ENCODE measurements at regions not wholly inside any gene's neighbourhood (a gene's known extent, or its start where the extent isn't known, plus 50 kb on each side); places are given as distances from the start of the nearest gene placed in this dataset.

DNA sequence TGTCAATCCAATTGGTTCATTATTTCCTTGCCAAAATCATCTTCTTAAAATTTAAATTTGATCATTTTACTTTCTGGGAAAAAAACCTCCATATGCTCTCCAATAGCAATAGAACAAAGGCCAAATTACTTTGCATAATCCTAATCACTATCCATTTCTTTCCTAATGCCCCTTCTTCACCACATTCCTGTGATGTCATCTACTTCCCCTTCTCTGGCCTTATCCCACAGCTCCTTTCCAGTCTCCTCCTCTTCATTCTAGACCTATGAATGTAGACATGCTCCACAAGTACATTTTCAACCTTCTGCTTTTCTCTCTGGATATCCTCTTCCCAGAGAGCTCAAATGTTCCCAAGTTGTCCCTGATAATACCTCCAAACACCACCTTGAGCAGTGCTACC is 216.6 kb downstream of the MRPL39 start:
- Histone ChIP-seq H4K20me1 (no peaks in the 10 kb centered on the region), H3K4me1 (no peaks in the 10 kb centered on the region), H3K9ac (no peak overlapping the region), H3K9me3 (no peaks in the 10 kb centered on the region), H3K27me3 (no peaks in the 10 kb centered on the region), H3K27ac (no peak overlapping the region), H3K4me3 (no peak overlapping the region), H3K36me3 (no peaks in the 10 kb centered on the region), H3K4me2 (no peak overlapping the region)
- TF ChIP-seq Cebpa-rat (IDR thresholded peaks at IDR 0.05): no peak

DNA sequence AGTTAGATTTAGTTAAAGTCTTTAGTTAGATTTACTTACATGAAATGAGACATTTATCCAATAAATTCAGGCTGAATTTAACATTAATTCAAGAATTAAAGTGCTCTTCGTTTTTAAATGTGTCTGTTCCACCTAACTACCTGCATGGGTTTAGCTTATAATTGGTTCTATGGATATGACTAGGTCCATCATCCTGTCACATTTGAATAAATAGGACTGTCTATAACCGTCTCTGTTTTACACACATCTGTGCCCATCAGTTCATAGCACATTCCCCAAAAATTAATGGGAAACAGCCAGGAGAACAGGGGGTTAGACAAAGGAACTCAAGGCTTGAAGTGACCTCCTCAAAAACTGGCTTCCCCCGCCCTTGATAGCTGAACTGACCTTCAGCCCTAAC is 219.6 kb downstream of the MRPL39 start:
- H4K20me1 ChIP-seq: no peaks in the 10 kb centered on the region

DNA sequence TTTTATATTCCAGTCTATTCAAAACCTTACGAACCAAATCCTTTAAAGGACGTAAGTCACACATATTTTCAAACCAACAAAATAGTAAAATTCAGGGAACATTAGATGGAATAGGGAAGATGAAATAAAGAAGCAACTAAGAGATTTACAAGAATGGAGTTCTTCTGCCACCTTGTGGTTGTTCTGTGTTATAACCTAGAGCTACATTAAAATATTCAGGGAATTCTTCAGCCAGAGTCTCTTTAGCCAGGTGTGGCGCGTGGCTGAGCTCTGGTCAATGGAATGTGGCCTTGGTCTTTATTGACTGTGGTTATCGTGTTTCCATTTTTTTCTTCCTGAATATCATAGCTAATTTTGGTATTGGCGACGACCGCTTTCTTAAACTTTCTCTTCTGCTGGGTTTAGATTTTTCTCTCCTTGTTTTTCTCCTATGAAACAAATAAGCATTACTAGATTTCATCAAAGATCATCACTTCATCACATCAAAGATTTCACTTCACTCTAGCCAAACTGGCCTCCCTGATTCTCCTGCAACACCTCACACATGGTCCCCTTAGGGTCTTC is 221.3 kb downstream of the MRPL39 start:
- H3K27me3 ChIP-seq: no peaks in the 10 kb centered on the region
- no peaks in the 10 kb centered on the region for H3K36me3 ChIP-seq
- no peak overlapping the region for H3K4me2 ChIP-seq
- no peak overlapping the region for H3K9ac ChIP-seq
- H3K27ac ChIP-seq: no peak overlapping the region
- no peak for TF ChIP-seq Cebpa-rat (IDR thresholded peaks at IDR 0.05)
- H4K20me1 ChIP-seq: no peaks in the 10 kb centered on the region
- H3K4me1 ChIP-seq: no peaks in the 10 kb centered on the region
- no peak overlapping the region for H3K4me3 ChIP-seq
- H3K9me3 ChIP-seq: no peaks in the 10 kb centered on the region

More for the DNA sequence above, 219.6 kb downstream of the MRPL39 start:
- no peak for TF ChIP-seq Cebpa-rat (IDR thresholded peaks at IDR 0.05)
- no peak overlapping the region for H3K4me2 ChIP-seq
- no peaks in the 10 kb centered on the region for H3K36me3 ChIP-seq
- H3K27me3 ChIP-seq: no peaks in the 10 kb centered on the region
- no peak overlapping the region for H3K27ac ChIP-seq
- no peaks in the 10 kb centered on the region for H3K9me3 ChIP-seq
- no peaks in the 10 kb centered on the region for H3K4me1 ChIP-seq
- H3K9ac ChIP-seq: no peak overlapping the region
- H3K4me3 ChIP-seq: no peak overlapping the region

- no peak overlapping the region for H3K4me2 ChIP-seq
- H3K4me1 ChIP-seq: no peaks in the 10 kb centered on the region
- no peaks in the 10 kb centered on the region for H3K36me3 ChIP-seq
- H4K20me1 ChIP-seq: no peaks in the 10 kb centered on the region
- no peak for TF ChIP-seq Cebpa-rat (IDR thresholded peaks at IDR 0.05)
- no peak overlapping the region for H3K4me3 ChIP-seq
- H3K9me3 ChIP-seq: no peaks in the 10 kb centered on the region
- H3K27me3 ChIP-seq: no peaks in the 10 kb centered on the region
- H3K27ac ChIP-seq: no peak overlapping the region
- H3K9ac ChIP-seq: no peak overlapping the region
These were observed 221.9 kb downstream of the MRPL39 start for GRCh38 chr21:25385341-25385740.

DNA sequence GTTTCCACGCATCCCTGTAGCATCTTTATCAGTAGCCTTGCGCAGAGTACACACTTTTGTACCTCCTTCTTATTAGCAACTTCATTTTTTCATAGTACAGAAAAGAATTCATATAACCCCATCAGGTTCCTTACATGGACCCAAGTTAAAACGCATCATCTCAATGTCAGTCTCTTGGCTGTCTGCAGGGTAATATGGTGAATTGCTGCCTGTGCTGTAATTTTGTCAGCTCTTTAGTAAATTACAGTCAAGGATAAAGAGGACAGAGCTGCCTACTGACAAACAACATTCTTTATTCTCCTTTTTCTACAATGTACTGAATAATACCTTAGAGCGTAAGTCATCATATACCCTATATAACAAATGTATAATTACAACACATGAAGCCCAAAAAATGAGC is 222.5 kb downstream of the MRPL39 start:
- Histone ChIP-seq H3K36me3 (no peaks in the 10 kb centered on the region), H4K20me1 (no peaks in the 10 kb centered on the region), H3K4me3 (no peak overlapping the region), H3K9ac (no peak overlapping the region), H3K4me2 (no peak overlapping the region), H3K4me1 (no peaks in the 10 kb centered on the region), H3K9me3 (no peaks in the 10 kb centered on the region), H3K27ac (no peak overlapping the region), H3K27me3 (no peaks in the 10 kb centered on the region)
- no peak for TF ChIP-seq Cebpa-rat (IDR thresholded peaks at IDR 0.05)

DNA sequence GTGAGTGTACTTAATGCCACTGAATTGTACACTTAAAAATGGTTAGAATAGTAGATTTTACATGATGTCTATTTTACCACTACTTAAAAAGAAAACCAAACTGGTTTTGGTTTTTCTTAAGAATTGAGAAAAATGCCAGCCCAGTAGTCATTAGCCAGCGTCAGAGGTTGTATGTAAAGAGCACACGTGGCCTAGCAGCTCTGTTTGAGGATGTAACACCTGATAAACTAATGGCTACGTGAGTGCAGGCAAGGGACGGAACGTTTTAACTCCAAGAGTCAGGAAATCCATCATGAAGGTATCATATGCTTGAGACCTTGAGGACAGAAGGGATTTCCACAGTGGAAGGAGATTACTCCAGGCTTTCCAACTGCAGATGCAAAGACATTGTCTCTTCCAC is 223.7 kb downstream of the MRPL39 start:
- no peak overlapping the region for H3K4me2 ChIP-seq
- no peak for TF ChIP-seq Cebpa-rat (IDR thresholded peaks at IDR 0.05)
- no peaks in the 10 kb centered on the region for H3K27me3 ChIP-seq
- no peaks in the 10 kb centered on the region for H3K36me3 ChIP-seq
- H4K20me1 ChIP-seq: no peaks in the 10 kb centered on the region
- peaks cover 6% of the 10 kb centered on the region for H3K9me3 ChIP-seq
- no peaks in the 10 kb centered on the region for H3K4me1 ChIP-seq
- H3K27ac ChIP-seq: no peak overlapping the region
- H3K4me3 ChIP-seq: no peak overlapping the region
- H3K9ac ChIP-seq: no peak overlapping the region

- no peaks in the 10 kb centered on the region for H3K36me3 ChIP-seq
- no peak for TF ChIP-seq Cebpa-rat (IDR thresholded peaks at IDR 0.05)
- H3K4me2 ChIP-seq: no peak overlapping the region
These were observed 225.3 kb downstream of the MRPL39 start for GRCh38 chr21:25381936-25382452.

GRCh38 chr21:25375675-25376074 is 231.6 kb downstream of the MRPL39 start:
- peaks cover 17% of the 10 kb centered on the region for H3K9me3 ChIP-seq
- no peak overlapping the region for H3K27ac ChIP-seq
- H3K4me1 ChIP-seq: peaks cover 18% of the 10 kb centered on the region; the same call in 1 of the 2 replicates
- H3K4me2 ChIP-seq: no peak overlapping the region
- H3K4me3 ChIP-seq: no peak overlapping the region
- no peaks in the 10 kb centered on the region for H3K36me3 ChIP-seq
- no peak for TF ChIP-seq Cebpa-rat (IDR thresholded peaks at IDR 0.05)
- H4K20me1 ChIP-seq: no peaks in the 10 kb centered on the region
- no peaks in the 10 kb centered on the region for H3K27me3 ChIP-seq
- H3K9ac ChIP-seq: no peak overlapping the region

More at GRCh38 chr21:25381936-25382452, 225.3 kb downstream of the MRPL39 start:
- Histone ChIP-seq H3K27ac (no peak overlapping the region), H3K9me3 (peaks cover 17% of the 10 kb centered on the region), H4K20me1 (no peaks in the 10 kb centered on the region), H3K27me3 (no peaks in the 10 kb centered on the region), H3K4me1 (peaks cover 4% of the 10 kb centered on the region; the same call in 1 of the 2 replicates), H3K4me3 (no peak overlapping the region), H3K9ac (no peak overlapping the region)

- H3K4me2 ChIP-seq: no peak overlapping the region
- H4K20me1 ChIP-seq: no peaks in the 10 kb centered on the region
- peaks cover 18% of the 10 kb centered on the region; the same call in 1 of the 2 replicates for H3K4me1 ChIP-seq
- no peak for TF ChIP-seq Cebpa-rat (IDR thresholded peaks at IDR 0.05)
- H3K9ac ChIP-seq: no peak overlapping the region
- H3K36me3 ChIP-seq: no peaks in the 10 kb centered on the region
- H3K27me3 ChIP-seq: no peaks in the 10 kb centered on the region
- H3K4me3 ChIP-seq: no peak overlapping the region
- H3K9me3 ChIP-seq: peaks cover 10% of the 10 kb centered on the region
- no peak overlapping the region for H3K27ac ChIP-seq
These were observed 233.9 kb downstream of the MRPL39 start for GRCh38 chr21:25373126-25374082.
